Breast epithelium (tissue), 4 donors: ENCODE measurements at regions not wholly inside any gene's neighbourhood (a gene's known extent, or its start where the extent isn't known, plus 50 kb on each side); places are given as distances from the start of the nearest gene placed in this dataset.
"Not testable (repeated sequence)": the region's sequence is repeated elsewhere in the genome, so short reads cannot be mapped to it uniquely, and the experiment has no call there.

Experiments
- DNase-seq, 2 donors: peaks; one replicate each; pipeline ENCODE4 v3.0.0-alpha.2; 2019; ENCODE audit warnings: low spot score in 2 of 2
- H3K27ac ChIP-seq, 2 donors: fragments of 200-600 bp; sonication (generic) in 1 of 2; one replicate each; pipeline ENCODE4 v1.5.1; 2016 to 2019; ENCODE audit warnings: mild to moderate bottlenecking in 1 of 2
- H3K27me3 ChIP-seq, 2 donors: fragments of 200-600 bp; sonication (generic) in 1 of 2; one replicate each; pipeline versions ENCODE4 v1.5.1 to v1.6.0; 2017 to 2019; ENCODE audit warnings: control low read depth in 1 of 2, mild to moderate bottlenecking in 1 of 2
- H3K36me3 ChIP-seq: fragments of 200-600 bp; one replicate; pipeline ENCODE4 v1.5.1; 2019
- H3K4me1 ChIP-seq, 2 donors: fragments of 200-600 bp; sonication (generic); one replicate each; pipeline ENCODE4 v1.5.1; 2016 to 2019; ENCODE audit warnings: control low read depth in 1 of 2
- H3K4me3 ChIP-seq, 3 donors: fragments of 200-600 bp; sonication (generic); 1 replicate in 2 of 3; 2 replicates in 1 of 3; pipeline ENCODE4 v1.5.1; 2016 to 2019; ENCODE audit warnings: mild to moderate bottlenecking in 3 of 3, moderate library complexity in 2 of 3
- H3K9me3 ChIP-seq, 2 donors: fragments of 200-600 bp; sonication (generic) in 1 of 2; one replicate each; pipeline ENCODE4 v1.5.1; 2016 to 2019; ENCODE audit warnings: control low read depth in 1 of 2
- CTCF ChIP-seq, 3 donors: fragments of 450-650 bp; IDR thresholded peaks; one replicate each; pipeline ENCODE4 v1.5.1; 2016 to 2017; ENCODE audit warnings: antibody characterized with exemption in 3 of 3, mild to moderate bottlenecking in 3 of 3, moderate library complexity in 3 of 3
- POLR2A ChIP-seq: fragments of 450-650 bp; IDR thresholded peaks from one replicate; pipeline ENCODE4 v1.6.1; 2016; ENCODE audit warnings: antibody characterized with exemption, mild to moderate bottlenecking, moderate library complexity
- POLR2AphosphoS5 ChIP-seq, 3 donors: sonication (generic); formaldehyde crosslinking; IDR thresholded peaks; one replicate each; pipeline ENCODE4 v1.6.1; 2017; ENCODE audit warnings: antibody characterized with exemption in 3 of 3
- intact Hi-C: fragments of 100-400 bp; cut with DNase I; formaldehyde crosslinking; loops from one replicate; pipeline ENCODE4 v1.15.1; 2023; ENCODE audit warnings: low total_unique reads

DNA sequence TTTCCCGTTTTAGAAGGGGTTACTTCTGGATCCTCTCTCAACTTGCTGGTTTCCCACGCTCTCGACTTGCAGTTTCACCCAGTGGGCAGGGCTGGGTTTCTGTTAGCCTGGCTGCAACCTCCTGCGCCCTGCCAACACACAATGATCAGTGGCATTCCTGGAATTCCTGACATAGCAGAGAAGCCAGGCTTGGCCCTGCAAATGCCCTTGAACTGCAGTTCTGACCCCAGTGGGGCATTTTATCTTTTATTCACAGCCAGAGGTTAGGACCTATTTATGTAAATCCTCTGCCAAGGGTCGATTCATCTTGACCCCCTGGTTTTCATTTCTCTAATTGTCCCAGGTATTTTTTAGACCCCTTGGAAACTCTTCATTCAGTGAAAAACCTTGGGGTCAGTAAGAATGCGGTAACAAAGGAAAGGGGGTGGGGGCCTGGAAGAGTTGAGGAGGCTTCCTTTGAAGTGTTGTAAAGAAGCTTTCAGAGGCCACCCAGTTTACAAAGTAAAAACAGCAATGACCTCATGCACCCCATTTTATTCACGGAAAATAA, 217.6 kb downstream of the ZNF674 start:
- Histone ChIP-seq H3K27me3 (peaks cover 0 to 31% of the 10 kb centered on the region in 2 donors), H3K4me3 (no peak overlapping the region), H3K4me1 (peaks cover 0 to 6% of the 10 kb centered on the region in 2 donors), H3K27ac (peak overlapping the region; percentile 69 to 76), H3K36me3 (no peaks in the 10 kb centered on the region), H3K9me3 (no peaks in the 10 kb centered on the region)
- peak in 1 of 2 donors; percentile 61 for DNase-seq
- intact Hi-C loops, result no loop called here
- TF ChIP-seq CTCF (IDR thresholded peaks at IDR 0.05) (no peak), POLR2A (no peak), POLR2AphosphoS5 (IDR thresholded peaks at IDR 0.05) (peak in 1 of 3 donors; percentile 53)

GRCh38 chrX:46326161-46326560, 219.1 kb downstream of the ZNF674 start:
- H3K4me3 ChIP-seq, result no peak overlapping the region
- peaks cover 0 to 6% of the 10 kb centered on the region in 2 donors for H3K4me1 ChIP-seq
- intact Hi-C loops, result no loop called here
- no peaks in the 10 kb centered on the region for H3K9me3 ChIP-seq
- H3K27ac ChIP-seq, result peak overlapping the region in 1 of 2 donors; percentile 76
- no peak for TF ChIP-seq POLR2A
- TF ChIP-seq CTCF (IDR thresholded peaks at IDR 0.05), result no peak
- TF ChIP-seq POLR2AphosphoS5 (IDR thresholded peaks at IDR 0.05), result no peak
- H3K36me3 ChIP-seq, result no peaks in the 10 kb centered on the region
- peaks cover 0 to 32% of the 10 kb centered on the region in 2 donors for H3K27me3 ChIP-seq
- no peak for DNase-seq

GRCh38 chrX:46325312-46325877, 219.8 kb downstream of the ZNF674 start:
- H3K27ac ChIP-seq, result peak overlapping the region; percentile 48 to 76
- H3K4me3 ChIP-seq, result no peak overlapping the region
- intact Hi-C loops, result no loop called here

DNA sequence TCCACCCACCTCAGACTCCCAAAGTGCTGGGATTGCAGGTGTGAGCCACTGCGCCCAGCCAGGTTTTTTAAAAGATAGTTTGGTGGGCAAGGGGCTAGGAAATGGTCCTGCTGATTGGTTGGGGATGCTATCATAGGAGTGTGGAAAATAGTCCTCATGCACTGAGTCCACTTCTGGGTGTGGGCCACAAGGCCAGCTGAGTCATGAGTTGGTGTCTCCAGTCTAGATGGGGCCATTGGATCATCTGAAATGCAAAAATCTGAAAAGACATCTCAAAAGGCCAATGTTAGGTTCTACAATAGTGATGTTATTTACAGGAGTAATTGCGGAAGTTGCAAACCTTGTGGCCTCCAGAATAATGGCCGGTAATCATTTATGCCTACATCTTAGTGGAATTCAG, 221.1 kb downstream of the ZNF674 start:
- Histone ChIP-seq H3K4me1 (peaks cover 0 to 6% of the 10 kb centered on the region in 2 donors), H3K27me3 (peaks cover 0 to 36% of the 10 kb centered on the region in 2 donors), H3K36me3 (no peaks in the 10 kb centered on the region), H3K27ac (no peak overlapping the region), H3K9me3 (no peaks in the 10 kb centered on the region), H3K4me3 (no peak overlapping the region)
- TF ChIP-seq POLR2A (no peak), CTCF (IDR thresholded peaks at IDR 0.05) (no peak), POLR2AphosphoS5 (IDR thresholded peaks at IDR 0.05) (no peak)
- intact Hi-C loops, result no loop called here
- DNase-seq, result no peak

More at GRCh38 chrX:46325312-46325877, 219.8 kb downstream of the ZNF674 start:
- H3K36me3 ChIP-seq, result no peaks in the 10 kb centered on the region
- peak in 1 of 2 donors; percentile 18 for DNase-seq
- H3K27me3 ChIP-seq, result peaks cover 0 to 36% of the 10 kb centered on the region in 2 donors
- TF ChIP-seq POLR2AphosphoS5 (IDR thresholded peaks at IDR 0.05), result no peak
- no peak for TF ChIP-seq POLR2A
- no peak for TF ChIP-seq CTCF (IDR thresholded peaks at IDR 0.05)
- no peaks in the 10 kb centered on the region for H3K9me3 ChIP-seq
- peaks cover 0 to 6% of the 10 kb centered on the region in 2 donors for H3K4me1 ChIP-seq

DNA sequence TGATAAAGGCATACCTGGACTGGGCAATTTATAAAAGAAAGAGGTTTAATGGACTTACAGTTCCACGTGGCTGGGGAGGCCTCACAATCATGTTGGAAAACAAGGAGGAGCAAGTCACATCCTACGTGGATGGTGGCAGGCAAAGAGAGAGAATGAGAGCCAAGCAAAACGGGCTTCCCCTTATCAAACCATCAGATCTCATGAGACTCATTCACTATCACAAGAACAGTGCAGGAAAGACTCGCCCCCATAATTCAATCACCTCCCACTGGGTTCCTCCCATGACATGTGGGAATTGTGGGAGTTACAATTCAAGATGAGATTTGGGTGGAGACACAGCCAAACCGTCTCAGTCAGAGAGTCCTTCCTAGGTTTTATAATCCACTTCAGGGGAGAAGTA, 222.3 kb downstream of the ZNF674 start:
- peaks cover 0 to 39% of the 10 kb centered on the region in 2 donors for H3K27me3 ChIP-seq
- H3K27ac ChIP-seq, H3K36me3 ChIP-seq, H3K4me3 ChIP-seq, H3K9me3 ChIP-seq, intact Hi-C loops, DNase-seq, H3K4me1 ChIP-seq: not testable (repeated sequence)
